H9 (cell line): ENCODE measurements at regions not wholly inside any gene's neighbourhood (a gene's known extent, or its start where the extent isn't known, plus 50 kb on each side); places are given as distances from the start of the nearest gene placed in this dataset.

Experiments used
- DNase-seq: peaks from one replicate; pipeline ENCODE4 v3.0.0-alpha.2; 2017
- H2AFZ ChIP-seq: one replicate; pipeline ENCODE4 v1.6.1; 2013; ENCODE audit warnings: mild to moderate bottlenecking, low read length, control low read depth, moderate library complexity
- H2AK5ac ChIP-seq: 2 replicates; pipeline ENCODE4 v1.6.1; 2013; ENCODE audit warnings: low read length, control low read depth, mixed read lengths; ENCODE audit not compliant: insufficient read length
- H2BK120ac ChIP-seq: one replicate; pipeline ENCODE4 v1.6.1; 2013; ENCODE audit warnings: low read depth, mild to moderate bottlenecking, low read length, control low read depth, inconsistent platforms; ENCODE audit not compliant: poor library complexity, severe bottlenecking
- H2BK12ac ChIP-seq: 2 replicates; pipeline ENCODE4 v1.6.1; 2013; ENCODE audit warnings: low read length, control low read depth, mixed read lengths, low read depth; ENCODE audit not compliant: insufficient read length
- H2BK15ac ChIP-seq: 2 replicates; pipeline ENCODE4 v1.6.1; 2013; ENCODE audit warnings: low read depth, low read length, control low read depth
- H2BK20ac ChIP-seq: one replicate; pipeline ENCODE4 v1.6.1; 2013; ENCODE audit warnings: low read depth, mild to moderate bottlenecking, low read length, control low read depth, inconsistent platforms; ENCODE audit not compliant: poor library complexity, severe bottlenecking
- H2BK5ac ChIP-seq: 2 replicates; pipeline ENCODE4 v1.6.1; 2013; ENCODE audit warnings: low read length, control low read depth, mixed read lengths; ENCODE audit not compliant: insufficient read length
- H3K14ac ChIP-seq: 2 replicates; pipeline ENCODE4 v1.6.1; 2013; ENCODE audit warnings: low read length, control low read depth; ENCODE audit not compliant: insufficient read depth
- H3K18ac ChIP-seq: 2 replicates; pipeline ENCODE4 v1.6.1; 2013; ENCODE audit warnings: low read depth, mild to moderate bottlenecking, mixed read lengths, low read length, control low read depth; ENCODE audit not compliant: insufficient read length
- H3K23ac ChIP-seq: 2 replicates; pipeline ENCODE4 v1.6.1; 2013; ENCODE audit warnings: low read length, control low read depth, mixed read lengths, low read depth; ENCODE audit not compliant: insufficient read length
- H3K23me2 ChIP-seq: 2 replicates; pipeline ENCODE4 v1.6.1; 2013; ENCODE audit warnings: low read depth, mild to moderate bottlenecking, mixed read lengths, low read length, control low read depth; ENCODE audit not compliant: insufficient read length, poor library complexity, severe bottlenecking
- H3K27ac ChIP-seq: 2 replicates; pipeline ENCODE4 v1.5.1; 2013; ENCODE audit warnings: low read length, control low read depth, mixed read lengths, low read depth; ENCODE audit not compliant: insufficient read length
- H3K27me3 ChIP-seq: 2 replicates; pipeline ENCODE4 v1.6.1; 2013; ENCODE audit warnings: low read length, control low read depth, inconsistent platforms; ENCODE audit not compliant: insufficient read depth
- H3K4ac ChIP-seq: 2 replicates; pipeline ENCODE4 v1.6.1; 2013; ENCODE audit warnings: low read depth, mild to moderate bottlenecking, control low read depth, inconsistent platforms, low read length, moderate library complexity
- H3K4me1 ChIP-seq: 2 replicates; pipeline ENCODE4 v1.6.1; 2013; ENCODE audit warnings: low read length, control low read depth, inconsistent platforms; ENCODE audit not compliant: insufficient read depth
- H3K4me2 ChIP-seq: 2 replicates; pipeline ENCODE4 v1.6.1; 2013; ENCODE audit warnings: low read length, control low read depth, mixed read lengths; ENCODE audit not compliant: insufficient read length, insufficient read depth
- H3K56ac ChIP-seq: 2 replicates; pipeline ENCODE4 v1.6.1; 2013; ENCODE audit warnings: low read depth, mild to moderate bottlenecking, mixed read lengths, low read length, control low read depth; ENCODE audit not compliant: insufficient read length
- H3K79me1 ChIP-seq: 2 replicates; pipeline ENCODE4 v1.6.1; 2013; ENCODE audit warnings: low read depth, mild to moderate bottlenecking, moderate library complexity, low read length, control low read depth, inconsistent platforms; ENCODE audit not compliant: insufficient read depth, poor library complexity, severe bottlenecking
- H3K79me2 ChIP-seq: 2 replicates; pipeline ENCODE4 v1.6.1; 2013; ENCODE audit warnings: low read length, control low read depth, inconsistent platforms; ENCODE audit not compliant: insufficient read depth
- H3K9ac ChIP-seq: 2 replicates; pipeline ENCODE4 v1.6.1; 2013; ENCODE audit warnings: low read length, control low read depth, mixed read lengths; ENCODE audit not compliant: insufficient read length; ENCODE audit errors: extremely low read depth
- H3K9me3 ChIP-seq: one replicate; pipeline ENCODE4 v1.6.1; 2013; ENCODE audit warnings: low read depth, low read length, inconsistent platforms; ENCODE audit not compliant: control insufficient read depth
- H3T11ph ChIP-seq: one replicate; pipeline ENCODE4 v1.6.1; 2013; ENCODE audit warnings: mild to moderate bottlenecking, low read length, control low read depth, inconsistent platforms
- H4K20me1 ChIP-seq: one replicate; pipeline ENCODE4 v1.6.1; 2013; ENCODE audit not compliant: control insufficient read depth, insufficient read length, insufficient read depth
- H4K5ac ChIP-seq: 2 replicates; pipeline ENCODE4 v1.6.1; 2013; ENCODE audit warnings: low read depth, mild to moderate bottlenecking, mixed read lengths, low read length, control low read depth; ENCODE audit not compliant: insufficient read length
- H4K8ac ChIP-seq: replicated peaks from 2 replicates; pipeline ENCODE4 v1.6.1; 2013; ENCODE audit warnings: low read length, control low read depth, mixed read lengths, low read depth; ENCODE audit not compliant: insufficient read length
- H4K91ac ChIP-seq: 2 replicates; pipeline ENCODE4 v1.6.1; 2013; ENCODE audit warnings: low read depth, mild to moderate bottlenecking, moderate library complexity, mixed read lengths, low read length, control low read depth; ENCODE audit not compliant: insufficient read length
- H3K27ac Mint-ChIP-seq, 3 experiments: 2 replicates in 2 of 3; 3 replicates in 1 of 3; pipeline ENCODE4 v1.8.0; 2020 to 2021; ENCODE audit warnings: mixed read lengths in 3 of 3, mild to moderate bottlenecking in 1 of 3, moderate library complexity in 1 of 3
- H3K27me3 Mint-ChIP-seq: 2 replicates; pipeline ENCODE4 v1.8.0; 2021; ENCODE audit warnings: low read depth, mild to moderate bottlenecking, moderate library complexity, mixed read lengths
- H3K36me3 Mint-ChIP-seq, 3 experiments: 2 replicates in 2 of 3; 3 replicates in 1 of 3; pipeline ENCODE4 v1.8.0; 2020 to 2021; ENCODE audit warnings: low read depth in 3 of 3, mixed read lengths in 3 of 3; ENCODE audit not compliant: insufficient read depth in 1 of 3
- H3K4me1 Mint-ChIP-seq, 2 experiments: 2 replicates each; pipeline ENCODE4 v1.8.0; 2020; ENCODE audit warnings: mixed read lengths in 2 of 2
- H3K4me3 Mint-ChIP-seq, 2 experiments: 2 replicates in 1 of 2; 3 replicates in 1 of 2; pipeline ENCODE4 v1.8.0; 2020 to 2021; ENCODE audit warnings: mild to moderate bottlenecking in 2 of 2, mixed read lengths in 2 of 2, moderate library complexity in 1 of 2
- H3K9me3 Mint-ChIP-seq, 2 experiments: 2 replicates in 1 of 2; 3 replicates in 1 of 2; pipeline ENCODE4 v1.8.0; 2020; ENCODE audit warnings: mild to moderate bottlenecking in 2 of 2, mixed read lengths in 2 of 2, moderate library complexity in 1 of 2
- WGBS: extraction: QIAGEN DNeasy Blood & Tissue Kit; methylation state at CpG from one replicate; pipeline ENCODE4 v1.1.7; 2013; ENCODE audit warnings: missing lambda C conversion rate, low lambda C conversion rate, mixed read lengths; ENCODE audit not compliant: insufficient read length; ENCODE audit errors: extremely low coverage; 5-methylcytosine and 5-hydroxymethylcytosine counted together
- TF ChIP-seq, protein P1 (sequence below): fragments of 200-600 bp; sonication (generic); conservative IDR thresholded peaks from 3 replicates; pipeline ENCODE4 v1.8.0; 2021; ENCODE audit warnings: antibody characterized with exemption, mild to moderate bottlenecking

DNA sequence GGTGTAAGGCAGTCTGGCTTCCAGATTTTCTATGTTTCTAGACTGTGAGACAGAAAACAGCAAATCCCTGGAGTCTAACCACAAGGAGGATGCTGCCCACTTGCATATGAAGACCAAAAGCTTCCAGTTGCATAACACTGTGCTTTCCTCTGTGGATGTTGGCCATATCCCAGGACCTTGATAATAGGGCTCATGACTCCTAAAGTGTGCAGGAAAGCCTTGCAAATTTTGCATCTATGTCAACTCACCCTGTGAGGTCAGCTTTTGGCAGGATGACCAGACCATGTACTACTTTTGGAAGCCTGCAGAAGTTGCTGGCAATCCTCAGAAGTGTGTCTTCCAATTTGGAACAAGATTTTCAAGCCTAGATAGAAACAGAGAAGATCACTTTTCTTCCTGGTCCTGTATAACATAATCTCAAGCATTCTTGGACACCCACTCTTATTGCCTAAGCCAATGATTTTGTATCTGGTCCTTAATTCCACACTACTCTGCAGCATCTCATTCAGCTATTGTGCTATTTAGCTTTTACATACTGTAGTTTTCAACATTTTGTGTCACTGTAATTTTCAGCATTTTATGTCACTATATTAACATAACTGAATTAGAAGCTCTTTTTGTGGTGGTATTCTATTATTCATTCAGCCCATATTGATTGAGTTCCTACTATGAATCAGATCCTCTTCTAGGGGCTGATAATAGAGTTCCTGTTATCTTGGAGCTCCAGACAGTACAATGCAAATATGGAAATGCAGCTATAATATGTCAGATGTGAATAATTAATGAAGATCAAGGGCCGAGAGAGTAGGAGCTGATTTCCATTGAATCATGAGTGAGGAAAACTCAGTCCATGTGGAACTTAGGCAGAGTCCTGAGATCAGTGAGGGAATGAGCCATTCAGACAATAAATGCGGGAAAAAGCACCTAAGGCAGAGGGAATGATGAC lies 85.3 kb upstream of the RAB27B start:
- Histone ChIP-seq H3K4me2 (no peak overlapping the region), H3K56ac (no peak overlapping the region), H2BK5ac (no peak overlapping the region), H2AFZ (no peak overlapping the region), H2BK12ac (no peak overlapping the region), H3K9me3 (no peaks in the 10 kb centered on the region), H2BK15ac (no peak overlapping the region), H3K9ac (no peak overlapping the region), H3K23ac (no peak overlapping the region), H3K4ac (no peak overlapping the region), H3T11ph (no peak overlapping the region), H3K4me1 (no peaks in the 10 kb centered on the region), H3K18ac (no peak overlapping the region), H3K79me2 (no peaks in the 10 kb centered on the region), H2AK5ac (no peak overlapping the region), H4K91ac (no peak overlapping the region), H4K20me1 (no peaks in the 10 kb centered on the region), H3K79me1 (no peaks in the 10 kb centered on the region), H3K14ac (no peak overlapping the region), H3K23me2 (no peaks in the 10 kb centered on the region), H4K8ac (no peak overlapping the region), H2BK20ac (no peak overlapping the region), H2BK120ac (no peak overlapping the region), H4K5ac (no peak overlapping the region), H3K27me3 (no peaks in the 10 kb centered on the region), H3K27ac (no peak overlapping the region)
- no peaks in the 10 kb centered on the region for H3K27me3 Mint-ChIP-seq
- H3K36me3 Mint-ChIP-seq = no peaks in the 10 kb centered on the region
- TF ChIP-seq, protein P1, sequence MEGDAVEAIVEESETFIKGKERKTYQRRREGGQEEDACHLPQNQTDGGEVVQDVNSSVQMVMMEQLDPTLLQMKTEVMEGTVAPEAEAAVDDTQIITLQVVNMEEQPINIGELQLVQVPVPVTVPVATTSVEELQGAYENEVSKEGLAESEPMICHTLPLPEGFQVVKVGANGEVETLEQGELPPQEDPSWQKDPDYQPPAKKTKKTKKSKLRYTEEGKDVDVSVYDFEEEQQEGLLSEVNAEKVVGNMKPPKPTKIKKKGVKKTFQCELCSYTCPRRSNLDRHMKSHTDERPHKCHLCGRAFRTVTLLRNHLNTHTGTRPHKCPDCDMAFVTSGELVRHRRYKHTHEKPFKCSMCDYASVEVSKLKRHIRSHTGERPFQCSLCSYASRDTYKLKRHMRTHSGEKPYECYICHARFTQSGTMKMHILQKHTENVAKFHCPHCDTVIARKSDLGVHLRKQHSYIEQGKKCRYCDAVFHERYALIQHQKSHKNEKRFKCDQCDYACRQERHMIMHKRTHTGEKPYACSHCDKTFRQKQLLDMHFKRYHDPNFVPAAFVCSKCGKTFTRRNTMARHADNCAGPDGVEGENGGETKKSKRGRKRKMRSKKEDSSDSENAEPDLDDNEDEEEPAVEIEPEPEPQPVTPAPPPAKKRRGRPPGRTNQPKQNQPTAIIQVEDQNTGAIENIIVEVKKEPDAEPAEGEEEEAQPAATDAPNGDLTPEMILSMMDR = no peak
- no peak for DNase-seq
- WGBS = no CpG with 5 or more reads among the region's 2 CpGs
- no peak overlapping the region for H3K4me3 Mint-ChIP-seq
- no peaks in the 10 kb centered on the region for H3K4me1 Mint-ChIP-seq
- H3K9me3 Mint-ChIP-seq = no peaks in the 10 kb centered on the region
- H3K27ac Mint-ChIP-seq = no peak overlapping the region
